ENCODE measurements at regions not wholly inside any gene's neighbourhood (a gene's known extent, or its start where the extent isn't known, plus 50 kb on each side); places are given as distances from the start of the nearest gene placed in this dataset.
"Not testable (repeated sequence)": the region's sequence is repeated elsewhere in the genome, so short reads cannot be mapped to it uniquely, and the experiment has no call there.

- not testable (repeated sequence) for DNase-seq
Observed at GRCh38 chr16:88274126-88274750, 108.5 kb upstream of the ZNF469 start.

GRCh38 chr16:88274847-88275246 is 107.9 kb upstream of the ZNF469 start:
- no peak for DNase-seq

DNA sequence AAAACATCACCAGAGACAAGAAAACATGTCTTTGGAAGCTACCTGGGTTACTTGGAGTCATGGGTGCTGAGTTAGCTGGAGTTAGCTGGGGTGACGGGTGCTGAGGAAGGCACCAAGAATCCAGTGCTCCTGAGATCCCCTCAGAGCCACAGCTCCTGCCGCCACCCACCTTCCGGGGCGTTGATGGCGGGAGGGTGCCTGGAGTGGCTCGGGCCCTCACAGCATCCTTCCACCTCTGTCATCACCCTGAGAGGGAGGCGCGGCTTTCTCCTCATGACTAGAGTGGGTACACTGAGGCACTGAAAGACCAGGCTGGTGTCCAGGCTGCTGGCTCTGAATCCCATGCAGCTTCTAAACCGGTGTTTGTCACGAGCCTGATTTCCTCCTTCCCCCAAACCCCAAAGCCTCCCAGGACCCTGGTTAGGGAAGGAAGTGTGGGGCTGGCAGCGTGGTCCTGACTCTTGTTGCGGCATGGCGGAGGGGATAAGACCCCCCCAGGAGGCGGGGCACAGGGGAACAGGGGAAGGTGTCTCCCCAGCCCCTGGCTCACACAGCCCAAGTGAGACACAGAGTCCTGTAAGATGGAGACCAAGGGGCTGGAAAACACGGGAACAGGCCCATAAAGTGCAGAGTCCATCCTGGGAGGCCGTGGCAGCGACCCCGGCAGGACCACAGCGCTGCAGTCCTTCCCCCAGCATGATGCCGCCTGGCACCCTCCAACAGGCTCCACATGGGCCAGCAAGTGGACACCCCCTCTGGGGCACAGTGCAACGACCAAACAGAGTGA is 107.2 kb upstream of the ZNF469 start:
- not testable (repeated sequence) for DNase-seq

DNA sequence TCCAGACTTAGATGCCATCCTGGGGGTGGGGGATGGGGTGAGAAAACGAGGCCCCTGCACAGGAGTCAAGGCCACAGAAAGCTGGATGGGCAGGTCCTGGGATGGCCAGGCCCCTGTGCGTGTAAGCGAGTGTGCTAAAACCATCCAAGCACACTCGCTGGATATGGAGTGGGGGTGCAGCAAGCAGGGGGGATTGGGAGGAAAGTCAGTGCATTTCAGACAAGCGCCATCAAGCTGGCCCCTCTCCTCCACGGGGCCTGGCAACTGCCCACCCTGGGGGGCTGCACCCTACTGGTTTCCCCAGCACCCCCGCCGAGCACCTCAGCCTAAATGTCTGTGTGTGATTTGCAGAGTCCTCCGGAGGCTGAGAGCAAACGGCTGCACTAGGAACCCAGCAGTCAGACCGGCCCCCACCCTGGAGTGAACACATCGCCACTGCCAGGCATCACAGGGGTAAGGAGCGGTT is 106.6 kb upstream of the ZNF469 start:
- not testable (repeated sequence) for DNase-seq

- no peak for DNase-seq
Observed at GRCh38 chr16:88276591-88276990, 106.2 kb upstream of the ZNF469 start.

- no peak for DNase-seq
Observed at GRCh38 chr16:88279998-88280397, 102.8 kb upstream of the ZNF469 start.

GRCh38 chr16:88281858-88282563 is 100.7 kb upstream of the ZNF469 start:
- DNase-seq, result no peak

- DNase-seq, result no peak
Observed at GRCh38 chr16:88282564-88283395, 100.0 kb upstream of the ZNF469 start.

DNA sequence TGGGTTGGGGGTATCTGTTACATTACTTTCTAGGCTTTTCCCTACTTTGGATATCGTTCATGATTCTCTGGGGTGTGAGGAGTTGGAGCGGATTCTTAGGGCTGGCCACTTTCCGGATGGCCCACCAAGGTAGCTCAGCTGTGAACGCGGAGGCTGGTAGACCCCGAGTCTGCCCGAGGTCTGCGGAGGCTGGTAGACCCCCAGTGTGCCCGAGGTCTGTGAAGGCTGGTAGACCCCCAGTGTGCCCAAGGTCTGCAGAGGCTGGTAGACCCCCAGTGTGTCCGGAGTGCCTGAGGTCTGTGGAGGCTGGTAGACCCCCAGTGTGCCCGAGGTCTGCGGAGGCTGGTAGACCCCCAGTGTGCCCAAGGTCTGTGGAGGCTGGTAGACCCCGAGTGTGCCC is 99.2 kb upstream of the ZNF469 start:
- DNase-seq, result no peak

DNA sequence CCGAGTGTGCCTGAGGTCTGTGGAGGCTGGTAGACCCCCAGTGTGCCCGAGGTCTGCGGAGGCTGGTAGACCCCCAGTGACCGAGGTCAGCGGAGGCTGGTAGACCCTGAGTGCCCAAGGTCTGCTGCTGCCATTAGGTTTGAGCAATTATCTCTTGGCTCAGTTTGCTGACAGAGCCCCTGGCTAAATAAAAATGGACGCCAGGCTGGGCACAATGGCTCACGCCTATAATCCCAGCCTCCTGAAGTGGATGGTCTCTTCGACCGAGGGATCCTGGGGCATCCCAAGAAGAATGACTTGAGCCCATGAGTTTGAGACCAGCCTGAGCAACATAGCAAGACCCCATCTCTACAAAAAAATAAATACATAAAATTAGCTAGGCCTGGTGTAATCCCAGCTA is 98.7 kb upstream of the ZNF469 start:
- no peak for DNase-seq

GRCh38 chr16:88284626-88285513 is 97.9 kb upstream of the ZNF469 start:
- no peak for DNase-seq

GRCh38 chr16:88285514-88285822 is 97.3 kb upstream of the ZNF469 start:
- DNase-seq, result no peak

GRCh38 chr16:88286301-88286923 is 96.3 kb upstream of the ZNF469 start:
- no peak for DNase-seq

DNA sequence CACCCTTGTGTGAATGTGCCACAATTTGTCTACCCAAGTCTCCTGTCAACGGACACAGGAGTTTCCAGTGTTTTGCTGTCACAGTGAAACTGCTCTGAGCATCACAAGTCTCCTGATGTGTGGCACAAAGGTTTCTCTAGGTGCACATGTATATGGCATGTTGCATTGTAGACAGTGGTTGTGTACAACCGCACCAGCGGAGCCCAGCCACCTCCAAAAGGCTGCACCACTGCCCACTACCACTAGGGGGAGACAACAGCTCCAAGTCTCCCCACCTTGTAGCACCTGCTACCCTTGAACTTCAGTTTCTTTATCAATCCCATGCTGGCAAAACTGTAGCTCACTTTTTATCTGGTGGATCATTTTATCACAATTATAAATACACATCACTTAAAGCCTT is 95.5 kb upstream of the ZNF469 start:
- DNase-seq, result no peak

- DNase-seq, result no peak
Observed at GRCh38 chr16:88288303-88288702, 94.5 kb upstream of the ZNF469 start.

- DNase-seq, result no peak
Observed at GRCh38 chr16:88289001-88289400, 93.8 kb upstream of the ZNF469 start.

DNA sequence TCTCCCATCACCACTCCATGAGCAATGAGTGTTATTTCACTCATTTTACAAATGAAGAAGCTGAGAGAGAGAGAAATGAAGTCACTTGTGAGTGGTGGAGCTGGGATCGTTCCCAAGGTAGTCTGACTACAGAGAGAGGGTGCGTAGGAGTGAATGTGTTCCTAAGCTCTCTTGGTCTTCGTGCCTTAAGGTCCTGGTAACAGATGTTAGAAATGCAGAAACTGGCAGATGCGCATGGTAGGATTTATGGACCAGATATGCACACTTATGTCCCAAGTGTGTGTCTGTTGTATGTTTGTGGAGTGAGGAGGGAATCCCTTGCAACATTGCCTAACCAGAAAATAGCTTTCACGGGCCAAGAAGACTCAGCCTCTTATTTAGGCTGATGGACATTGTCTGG is 93.2 kb upstream of the ZNF469 start:
- no peak for DNase-seq

- peak; percentile 4 for DNase-seq
Observed at GRCh38 chr16:88289968-88290401, 92.8 kb upstream of the ZNF469 start.

- peak; percentile 10 for DNase-seq
Observed at GRCh38 chr16:88290850-88291830, 91.6 kb upstream of the ZNF469 start.

Data from left hindlimb (tissue), 1 donor.